SK-N-SH (cell line): ENCODE measurements at regions not wholly inside any gene's neighbourhood (a gene's known extent, or its start where the extent isn't known, plus 50 kb on each side); places are given as distances from the start of the nearest gene placed in this dataset.

Experiments used
- CTCF ChIA-PET: fragments of 300-600, 350-600 bp; formaldehyde crosslinking; extraction: SDS; loops from one replicate; lab custom pipeline; 2021; lab: Yijun Ruan, JAX
- POLR2A ChIA-PET: fragments of 350-600 bp; sonication (Branson Sonifier 250); formaldehyde crosslinking; extraction: SDS; loops from one replicate; lab custom pipeline; 2020; ENCODE audit warnings: antibody characterized with exemption, inconsistent platforms; lab: Yijun Ruan, JAX
- DNase-seq: peaks from one replicate; pipeline ENCODE4 v3.0.0; 2012
- H2AFZ ChIP-seq: fragments of 200-600 bp; sonication (generic); 2 replicates; pipeline ENCODE4 v1.8.1; 2016; ENCODE audit warnings: antibody characterized with exemption, mild to moderate bottlenecking, low read depth
- H3F3A ChIP-seq: fragments of 200-600 bp; sonication (generic); replicated peaks from 2 replicates; pipeline ENCODE3; 2016; ENCODE audit warnings: antibody characterized with exemption, mild to moderate bottlenecking; ENCODE audit not compliant: insufficient read depth
- H3K27ac ChIP-seq, 2 experiments: fragments of 200-500 bp in 1 of 2; fragments of 200-600 bp in 1 of 2; sonication (Bioruptor generic) in 1 of 2; sonication (generic), shearing (Covaris generic) in 1 of 2; 2 replicates each; pipeline versions ENCODE4 v1.5.1 to v1.6.1; 2014 to 2016; ENCODE audit warnings: low read depth in 2 of 2, inconsistent platforms in 1 of 2, low read length in 1 of 2, mild to moderate bottlenecking in 1 of 2, mixed read lengths in 1 of 2
- H3K27me3 ChIP-seq: fragments of 200-600 bp; sonication (generic), shearing (Covaris generic); 2 replicates; pipeline ENCODE4 v1.6.1; 2016; ENCODE audit warnings: mixed run types; ENCODE audit not compliant: insufficient read depth
- H3K36me3 ChIP-seq, 2 experiments: fragments of 200-500 bp in 1 of 2; fragments of 200-600 bp in 1 of 2; sonication (Bioruptor generic) in 1 of 2; sonication (generic) in 1 of 2; replicated peaks in 1 of 2; 2 replicates each; pipeline versions ENCODE3 to v1.5.1; 2014 to 2016; ENCODE audit warnings: low read length in 1 of 2, mild to moderate bottlenecking in 1 of 2; ENCODE audit not compliant: insufficient read depth in 2 of 2, control insufficient read depth in 1 of 2
- H3K4me1 ChIP-seq, 2 experiments: fragments of 200-500 bp in 1 of 2; fragments of 200-600 bp in 1 of 2; sonication (Bioruptor generic) in 1 of 2; sonication (generic), shearing (Covaris generic) in 1 of 2; 2 replicates each; pipeline versions ENCODE4 v1.5.1 to v1.6.1; 2014 to 2016; ENCODE audit warnings: low read depth in 1 of 2, low read length in 1 of 2, mixed run types in 1 of 2; ENCODE audit not compliant: insufficient read depth in 2 of 2, control insufficient read depth in 1 of 2
- H3K4me2 ChIP-seq: fragments of 200-600 bp; sonication (generic), shearing (Covaris generic); 2 replicates; pipeline ENCODE4 v1.6.1; 2017; ENCODE audit warnings: mixed run types
- H3K4me3 ChIP-seq, 2 experiments: fragments of 200-500 bp in 1 of 2; fragments of 200-600 bp in 1 of 2; sonication (Bioruptor generic) in 1 of 2; sonication (generic), shearing (Covaris generic) in 1 of 2; 2 replicates each; pipeline versions ENCODE4 v1.5.1 to v1.8.1; 2014 to 2016; ENCODE audit warnings: low read depth in 2 of 2, inconsistent platforms in 1 of 2, low read length in 1 of 2, mild to moderate bottlenecking in 1 of 2, mixed read lengths in 1 of 2, moderate library complexity in 1 of 2
- H3K79me2 ChIP-seq: fragments of 200-600 bp; sonication (generic); 2 replicates; pipeline ENCODE4 v1.8.1; 2017; ENCODE audit warnings: mild to moderate bottlenecking; ENCODE audit not compliant: insufficient read depth
- H3K9ac ChIP-seq: fragments of 200-600 bp; sonication (generic); 2 replicates; pipeline ENCODE4 v1.6.1; 2017; ENCODE audit warnings: mixed run types
- H3K9me2 ChIP-seq: fragments of 200-600 bp; sonication (generic); 2 replicates; pipeline ENCODE4 v1.6.1; 2017; ENCODE audit warnings: mixed run types
- H3K9me3 ChIP-seq: fragments of 200-600 bp; sonication (generic); 2 replicates; pipeline ENCODE4 v1.6.1; 2017; ENCODE audit warnings: mixed run types, mild to moderate bottlenecking, moderate library complexity
- H4K20me1 ChIP-seq: fragments of 200-600 bp; sonication (generic); 2 replicates; pipeline ENCODE4 v1.6.1; 2017; ENCODE audit warnings: mild to moderate bottlenecking, mixed run types; ENCODE audit not compliant: insufficient read depth
- CHD2 ChIP-seq: fragments of 150-350 bp; IDR thresholded peaks from 2 replicates; pipeline ENCODE4 v1.6.1; 2018; ENCODE audit warnings: low read length; ENCODE audit not compliant: partially characterized antibody
- CTCF ChIP-seq: fragments of 200-600 bp; sonication (generic); IDR thresholded peaks from 2 replicates; pipeline ENCODE4 v1.6.1; 2017; ENCODE audit warnings: antibody characterized with exemption, mild to moderate bottlenecking, moderate library complexity
- ELF1 ChIP-seq: IDR thresholded peaks from 2 replicates; pipeline ENCODE4 v1.4.0; 2012
- EZH2phosphoT487 ChIP-seq: fragments of 200-600 bp; sonication (generic); IDR thresholded peaks from 2 replicates; pipeline ENCODE4 v1.6.1; 2017; ENCODE audit warnings: low read depth, mixed run types, mild to moderate bottlenecking, antibody characterized with exemption, moderate library complexity, borderline replicate concordance
- FOXM1 ChIP-seq: IDR thresholded peaks from 2 replicates; pipeline ENCODE4 v1.4.0; 2012; ENCODE audit warnings: low read depth, mild to moderate bottlenecking
- GABPA ChIP-seq: IDR thresholded peaks from 2 replicates; pipeline ENCODE4 v1.4.0; 2012; ENCODE audit warnings: low read depth, mild to moderate bottlenecking
- MEF2A ChIP-seq: IDR thresholded peaks from 2 replicates; pipeline ENCODE4 v1.4.0; 2012; ENCODE audit warnings: low read depth, borderline replicate concordance
- MXI1 ChIP-seq: IDR thresholded peaks from 2 replicates; pipeline ENCODE4 v1.6.1; 2012; ENCODE audit warnings: mild to moderate bottlenecking, low read depth, low read length, improper control_type of control experiment
- NRF1 ChIP-seq: IDR thresholded peaks from 2 replicates; pipeline ENCODE4 v1.6.1; 2012; ENCODE audit warnings: low read depth, mild to moderate bottlenecking, low read length
- REST ChIP-seq: IDR thresholded peaks from 2 replicates; pipeline ENCODE4 v1.6.1; 2012; ENCODE audit warnings: mild to moderate bottlenecking, low read depth, low read length, moderate library complexity
- RXRA ChIP-seq: IDR thresholded peaks from 2 replicates; pipeline ENCODE4 v1.4.0; 2012; ENCODE audit warnings: low read depth, mild to moderate bottlenecking, borderline replicate concordance
- TCF12 ChIP-seq: IDR thresholded peaks from 2 replicates; pipeline ENCODE4 v1.4.0; 2012
- YY1 ChIP-seq: IDR thresholded peaks from 2 replicates; pipeline ENCODE4 v1.4.0; 2012; ENCODE audit warnings: low read depth, mild to moderate bottlenecking
- WGBS: methylation state at CpG from one replicate; pipeline ENCODE4 v1.1.6; 2017; ENCODE audit warnings: low lambda C conversion rate; 5-methylcytosine and 5-hydroxymethylcytosine counted together
- TF ChIP-seq, protein P1 (sequence below): IDR thresholded peaks from 2 replicates; pipeline ENCODE4 v1.4.0; 2012; ENCODE audit warnings: low read depth, borderline replicate concordance
- TF ChIP-seq, protein P2 (sequence below): fragments of 150-350 bp; IDR thresholded peaks from 2 replicates; pipeline ENCODE4 v1.6.1; 2016; ENCODE audit warnings: mild to moderate bottlenecking, low read depth, low read length
- TF ChIP-seq, protein P3 (sequence below): IDR thresholded peaks from 2 replicates; pipeline ENCODE4; 2012

DNA sequence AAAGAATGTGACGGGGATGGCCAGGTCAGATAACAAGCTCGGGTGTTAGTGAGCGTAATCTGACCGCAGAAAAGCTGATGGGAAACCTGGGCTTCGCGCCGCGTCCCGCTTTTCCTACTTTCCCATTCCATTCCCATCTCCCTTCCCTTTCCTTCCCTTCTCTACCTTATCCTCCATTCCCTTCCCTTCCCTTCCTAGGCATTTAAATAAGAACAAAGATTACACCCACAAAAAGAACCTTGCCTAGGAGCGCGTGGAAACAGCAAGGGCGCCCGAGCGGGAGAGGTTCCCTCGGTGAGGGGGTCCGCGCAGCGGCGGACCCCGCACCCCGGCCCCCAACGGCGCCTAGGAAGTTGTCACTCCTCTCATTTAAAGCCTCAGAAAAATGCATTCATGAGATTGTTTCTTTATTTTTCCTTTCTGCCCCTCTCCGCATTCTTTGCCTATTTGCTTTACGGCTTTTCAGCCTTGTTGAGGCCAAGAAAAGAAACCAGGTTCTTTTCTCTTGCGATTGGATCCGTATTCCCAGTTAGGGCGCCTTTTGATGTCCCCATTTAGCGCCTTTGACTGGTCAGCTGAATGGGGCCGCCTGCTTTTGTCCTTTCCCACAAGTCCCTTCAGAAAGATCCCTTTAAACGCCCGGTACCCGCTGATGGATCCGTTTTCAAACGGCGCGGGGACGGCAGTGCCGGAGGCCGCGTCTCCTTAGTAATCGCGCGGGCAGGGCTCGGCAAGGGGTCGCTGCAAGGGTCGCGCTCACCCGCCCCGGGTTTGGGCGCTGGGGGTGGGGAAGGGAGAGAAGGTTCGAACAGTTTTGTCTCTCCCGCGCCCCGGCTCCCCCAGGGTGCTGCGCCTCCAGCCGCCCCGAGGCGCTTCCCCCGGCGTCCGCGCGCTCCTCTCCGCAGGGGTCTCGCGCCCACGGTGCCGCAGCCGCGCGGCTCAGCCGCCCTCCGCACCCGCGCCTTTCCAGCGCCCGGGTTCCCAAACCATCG is 54.1 kb upstream of the TMEM33 start:
- POLR2A ChIA-PET, result interaction anchor here (1.0 to 16.3 kb wide), 6 partner anchors 7 to 134 kb away, joined by 3 to 524 read pairs (median 14); partner anchors contain the start of genes PHOX2B and TMEM33
- no peaks in the 10 kb centered on the region for H3K79me2 ChIP-seq
- peaks cover 0 to 49% of the 10 kb centered on the region in 2 experiments; a peak in 3 of 4 replicates for H3K4me1 ChIP-seq
- peak overlapping the region; percentile 54 to 58 for H3K4me3 ChIP-seq
- no peak for TF ChIP-seq EZH2phosphoT487
- TF ChIP-seq, protein P1, sequence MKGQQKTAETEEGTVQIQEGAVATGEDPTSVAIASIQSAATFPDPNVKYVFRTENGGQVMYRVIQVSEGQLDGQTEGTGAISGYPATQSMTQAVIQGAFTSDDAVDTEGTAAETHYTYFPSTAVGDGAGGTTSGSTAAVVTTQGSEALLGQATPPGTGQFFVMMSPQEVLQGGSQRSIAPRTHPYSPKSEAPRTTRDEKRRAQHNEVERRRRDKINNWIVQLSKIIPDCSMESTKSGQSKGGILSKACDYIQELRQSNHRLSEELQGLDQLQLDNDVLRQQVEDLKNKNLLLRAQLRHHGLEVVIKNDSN, result no peak
- TF ChIP-seq CHD2, result no peak
- no peak for TF ChIP-seq MXI1
- no peak for TF ChIP-seq FOXM1
- TF ChIP-seq, protein P2, sequence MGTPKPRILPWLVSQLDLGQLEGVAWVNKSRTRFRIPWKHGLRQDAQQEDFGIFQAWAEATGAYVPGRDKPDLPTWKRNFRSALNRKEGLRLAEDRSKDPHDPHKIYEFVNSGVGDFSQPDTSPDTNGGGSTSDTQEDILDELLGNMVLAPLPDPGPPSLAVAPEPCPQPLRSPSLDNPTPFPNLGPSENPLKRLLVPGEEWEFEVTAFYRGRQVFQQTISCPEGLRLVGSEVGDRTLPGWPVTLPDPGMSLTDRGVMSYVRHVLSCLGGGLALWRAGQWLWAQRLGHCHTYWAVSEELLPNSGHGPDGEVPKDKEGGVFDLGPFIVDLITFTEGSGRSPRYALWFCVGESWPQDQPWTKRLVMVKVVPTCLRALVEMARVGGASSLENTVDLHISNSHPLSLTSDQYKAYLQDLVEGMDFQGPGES, result no peak
- no peak for TF ChIP-seq REST
- no peak for TF ChIP-seq GABPA
- no peak for TF ChIP-seq RXRA
- no peak for TF ChIP-seq TCF12
- TF ChIP-seq ELF1, result no peak
- no peak for TF ChIP-seq YY1
- TF ChIP-seq, protein P3, sequence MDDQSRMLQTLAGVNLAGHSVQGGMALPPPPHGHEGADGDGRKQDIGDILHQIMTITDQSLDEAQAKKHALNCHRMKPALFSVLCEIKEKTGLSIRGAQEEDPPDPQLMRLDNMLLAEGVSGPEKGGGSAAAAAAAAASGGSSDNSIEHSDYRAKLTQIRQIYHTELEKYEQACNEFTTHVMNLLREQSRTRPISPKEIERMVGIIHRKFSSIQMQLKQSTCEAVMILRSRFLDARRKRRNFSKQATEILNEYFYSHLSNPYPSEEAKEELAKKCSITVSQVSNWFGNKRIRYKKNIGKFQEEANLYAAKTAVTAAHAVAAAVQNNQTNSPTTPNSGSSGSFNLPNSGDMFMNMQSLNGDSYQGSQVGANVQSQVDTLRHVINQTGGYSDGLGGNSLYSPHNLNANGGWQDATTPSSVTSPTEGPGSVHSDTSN, result no peak
- no peak for TF ChIP-seq MEF2A
- no peak for TF ChIP-seq CTCF
- no peak for TF ChIP-seq NRF1
- TF ChIP-seq, all 33 proteins: peak for 0
- H3K27ac ChIP-seq, result peak overlapping the region in 1 of 2 experiments; percentile 99; a peak in 2 of 4 replicates
- H3K9me3 ChIP-seq, result no peaks in the 10 kb centered on the region
- peak overlapping the region; percentile 84 for H3K4me2 ChIP-seq
- H3K9ac ChIP-seq, result no peak overlapping the region
- peaks cover 45% of the 10 kb centered on the region for H3K27me3 ChIP-seq
- peak; percentile 65 for DNase-seq
- H3K36me3 ChIP-seq, result no peaks in the 10 kb centered on the region
- WGBS, result 6% methylated on average over 59 of the region's 79 CpGs
- CTCF ChIA-PET, result interaction anchor here (1.0 to 12.6 kb wide), 10 partner anchors 11 to 191 kb away, joined by 3 to 188 read pairs (median 8); partner anchors contain the start of gene PHOX2B
- peak overlapping the region; percentile 65; the same call in 1 of the 2 replicates for H2AFZ ChIP-seq
- no peaks in the 10 kb centered on the region for H3K9me2 ChIP-seq
- H3F3A ChIP-seq, result no peaks in the 10 kb centered on the region
- no peaks in the 10 kb centered on the region for H4K20me1 ChIP-seq
